ENCODE measurements at regions not wholly inside any gene's neighbourhood (a gene's known extent, or its start where the extent isn't known, plus 50 kb on each side); places are given as distances from the start of the nearest gene placed in this dataset.

DNA sequence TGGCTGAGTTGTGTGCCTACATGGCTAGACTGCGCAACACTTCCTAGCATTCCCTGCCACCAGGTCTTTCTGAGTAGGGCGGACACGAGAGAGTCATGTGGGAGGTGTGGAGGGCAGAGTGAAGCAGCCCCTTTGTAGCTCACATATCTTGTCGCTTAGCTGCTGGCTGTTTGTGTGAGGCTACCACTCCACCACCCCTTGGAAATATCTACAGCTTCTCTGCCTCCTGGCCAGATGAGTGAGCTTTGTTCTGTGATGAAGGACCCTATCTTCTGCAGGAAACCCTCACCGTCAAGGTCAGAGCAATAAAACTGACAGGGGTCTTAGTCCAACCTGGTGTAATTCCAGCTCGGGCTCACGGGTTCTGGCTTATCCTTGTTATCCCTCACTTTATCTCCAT, 232.1 kb upstream of the ASIC2 start:
- DNase-seq = no peak
- ATAC-seq = no peak
- peaks cover 0 to 4% (median 0%) of the 10 kb centered on the region in 9 donors for H3K27me3 ChIP-seq
- peaks cover 0 to 12% (median 6%) of the 10 kb centered on the region in 12 donors for H3K9me3 ChIP-seq
- TF ChIP-seq CTCF (IDR thresholded peaks at IDR 0.05) (no peak), POLR2A (IDR thresholded peaks at IDR 0.05) (no peak)
- no peaks in the 10 kb centered on the region for H3K4me1 ChIP-seq
- no peak overlapping the region for H3K27ac ChIP-seq
- WGBS, 4 donors = 73 to 79% (median 77%) methylated on average over 7 of the region's 7 CpGs
- intact Hi-C loops (cut with DNase I) = loop anchor here in 6 of 10 donors (10.0 kb wide), 5 partner anchors 120 to 490 kb away; no protein-coding TSS in a partner anchor
- H3K36me3 ChIP-seq = no peaks in the 10 kb centered on the region
- no peak overlapping the region for H3K4me3 ChIP-seq

GRCh38 chr17:33526717-33527116, 233.6 kb upstream of the ASIC2 start:
- ATAC-seq (no peak), DNase-seq (no peak)
- H3K4me1 ChIP-seq = no peaks in the 10 kb centered on the region
- intact Hi-C loops (cut with DNase I) = loop anchor here in 6 of 10 donors (10.0 kb wide), 5 partner anchors 118 to 492 kb away; no protein-coding TSS in a partner anchor
- H3K27me3 ChIP-seq = peaks cover 0 to 2% (median 0%) of the 10 kb centered on the region in 9 donors
- no peak overlapping the region for H3K27ac ChIP-seq
- no peak overlapping the region for H3K4me3 ChIP-seq
- no peaks in the 10 kb centered on the region for H3K36me3 ChIP-seq
- TF ChIP-seq CTCF (IDR thresholded peaks at IDR 0.05) = no peak
- TF ChIP-seq POLR2A (IDR thresholded peaks at IDR 0.05) = no peak
- WGBS, 4 donors = 74 to 84% (median 81%) methylated on average over 5 of the region's 5 CpGs
- peaks cover 0 to 12% (median 6%) of the 10 kb centered on the region in 12 donors for H3K9me3 ChIP-seq

- TF ChIP-seq CTCF (IDR thresholded peaks at IDR 0.05) (no peak), POLR2A (IDR thresholded peaks at IDR 0.05) (no peak)
- peaks cover 0 to 12% (median 6%) of the 10 kb centered on the region in 12 donors for H3K9me3 ChIP-seq
- H3K27me3 ChIP-seq = peaks cover 0 to 2% (median 0%) of the 10 kb centered on the region in 9 donors
- H3K4me1 ChIP-seq = no peaks in the 10 kb centered on the region
- intact Hi-C loops (cut with DNase I) = loop anchor here in 6 of 10 donors (10.0 kb wide), 5 partner anchors 118 to 492 kb away; no protein-coding TSS in a partner anchor
- 63 to 74% (median 69%) methylated on average over 3 of the region's 3 CpGs for WGBS, 4 donors
- H3K4me3 ChIP-seq = no peak overlapping the region
- DNase-seq (no peak), ATAC-seq (no peak)
- no peaks in the 10 kb centered on the region for H3K36me3 ChIP-seq
- H3K27ac ChIP-seq = no peak overlapping the region
Observed at GRCh38 chr17:33527290-33527689, 234.2 kb upstream of the ASIC2 start.

GRCh38 chr17:33528846-33529245, 235.8 kb upstream of the ASIC2 start:
- DNase-seq = no peak
- H3K9me3 ChIP-seq = peaks cover 0 to 12% (median 6%) of the 10 kb centered on the region in 12 donors
- no peak overlapping the region for H3K4me3 ChIP-seq
- 46 to 57% (median 47%) methylated on average over 1 of the region's 1 CpG for WGBS, 4 donors
- no peaks in the 10 kb centered on the region for H3K4me1 ChIP-seq
- no peak overlapping the region for H3K27ac ChIP-seq
- TF ChIP-seq POLR2A (IDR thresholded peaks at IDR 0.05) (no peak), CTCF (IDR thresholded peaks at IDR 0.05) (no peak)
- no peaks in the 10 kb centered on the region for H3K36me3 ChIP-seq
- intact Hi-C loops (cut with DNase I) = loop anchor here in 6 of 10 donors (10.0 kb wide), 5 partner anchors 116 to 494 kb away; no protein-coding TSS in a partner anchor
- ATAC-seq = no peak
- peaks cover 0 to under 1% (median 0%) of the 10 kb centered on the region in 9 donors for H3K27me3 ChIP-seq

Data from heart left ventricle (tissue), 16 donors.